ENCODE measurements at regions not wholly inside any gene's neighbourhood (a gene's known extent, or its start where the extent isn't known, plus 50 kb on each side); places are given as distances from the start of the nearest gene placed in this dataset.
A peak's percentile ranks its signal among the peaks of the same experiment; 100 is the strongest.

GRCh38 chr4:163804001-163804400 is 309.5 kb downstream of the TMA16 start:
- in situ Hi-C loops (cut with MboI; ENCODE audit: low pct_unique_long_range_greater_than_20kb, low sequenced_read_pairs, unreplicated experiment), result no loop called here
- TF ChIP-seq CTCF (IDR thresholded peaks at IDR 0.05; ENCODE audit: extremely low read depth, insufficient read depth, missing control alignments), result no peak
- DNase-seq (ENCODE audit: low spot score), result no peak

- DNase-seq (ENCODE audit: low spot score), result no peak
- TF ChIP-seq CTCF (IDR thresholded peaks at IDR 0.05; ENCODE audit: extremely low read depth, insufficient read depth, missing control alignments), result no peak
- in situ Hi-C loops (cut with MboI; ENCODE audit: low pct_unique_long_range_greater_than_20kb, low sequenced_read_pairs, unreplicated experiment), result no loop called here
Observed at GRCh38 chr4:163806653-163807052, 312.2 kb downstream of the TMA16 start.

- no peak for DNase-seq (ENCODE audit: low spot score)
- in situ Hi-C loops (cut with MboI; ENCODE audit: low pct_unique_long_range_greater_than_20kb, low sequenced_read_pairs, unreplicated experiment), result no loop called here
- no peak for TF ChIP-seq CTCF (IDR thresholded peaks at IDR 0.05; ENCODE audit: extremely low read depth, insufficient read depth, missing control alignments)
Observed at GRCh38 chr4:163808011-163808410, 313.5 kb downstream of the TMA16 start.

- TF ChIP-seq CTCF (IDR thresholded peaks at IDR 0.05; ENCODE audit: extremely low read depth, insufficient read depth, missing control alignments), result no peak
- DNase-seq (ENCODE audit: low spot score), result peak; percentile 3
- in situ Hi-C loops (cut with MboI; ENCODE audit: low pct_unique_long_range_greater_than_20kb, low sequenced_read_pairs, unreplicated experiment), result no loop called here
Observed at GRCh38 chr4:163810755-163811154, 316.3 kb downstream of the TMA16 start.

GRCh38 chr4:163815776-163816175 is 321.3 kb downstream of the TMA16 start:
- DNase-seq (ENCODE audit: low spot score), result no peak
- in situ Hi-C loops (cut with MboI; ENCODE audit: low pct_unique_long_range_greater_than_20kb, low sequenced_read_pairs, unreplicated experiment), result no loop called here
- no peak for TF ChIP-seq CTCF (IDR thresholded peaks at IDR 0.05; ENCODE audit: extremely low read depth, insufficient read depth, missing control alignments)

- DNase-seq (ENCODE audit: low spot score), result no peak
- in situ Hi-C loops (cut with MboI; ENCODE audit: low pct_unique_long_range_greater_than_20kb, low sequenced_read_pairs, unreplicated experiment), result no loop called here
- no peak for TF ChIP-seq CTCF (IDR thresholded peaks at IDR 0.05; ENCODE audit: extremely low read depth, insufficient read depth, missing control alignments)
Observed at GRCh38 chr4:163816494-163816893, 322.0 kb downstream of the TMA16 start.

- DNase-seq (ENCODE audit: low spot score), result no peak
- in situ Hi-C loops (cut with MboI; ENCODE audit: low pct_unique_long_range_greater_than_20kb, low sequenced_read_pairs, unreplicated experiment), result no loop called here
- TF ChIP-seq CTCF (IDR thresholded peaks at IDR 0.05; ENCODE audit: extremely low read depth, insufficient read depth, missing control alignments), result no peak
Observed at GRCh38 chr4:163818673-163819072, 324.2 kb downstream of the TMA16 start.

Measured in GM13977 (cell line).